ENCODE measurements at regions not wholly inside any gene's neighbourhood (a gene's known extent, or its start where the extent isn't known, plus 50 kb on each side); places are given as distances from the start of the nearest gene placed in this dataset.

GRCh38 chr7:26035552-26035951 is 116.4 kb upstream of the NFE2L3 start:
- H3K9me3 Mint-ChIP-seq: no peaks in the 10 kb centered on the region
- peaks cover 9% of the 10 kb centered on the region for H3K4me1 Mint-ChIP-seq (ENCODE audit: low read depth)
- H3K36me3 Mint-ChIP-seq (ENCODE audit: low read depth): no peaks in the 10 kb centered on the region
- H3K27ac Mint-ChIP-seq: no peak overlapping the region
- CTCF ChIA-PET: no interaction called here
- DNase-seq: no peak
- intact Hi-C loops (cut with micrococcal nuclease): no loop called here
- H3K4me3 Mint-ChIP-seq: no peak overlapping the region
- peaks cover 10% of the 10 kb centered on the region for H3K27me3 Mint-ChIP-seq (ENCODE audit: low read depth)

- H3K27ac Mint-ChIP-seq: no peak overlapping the region
- no peak for DNase-seq
- no peak overlapping the region for H3K4me3 Mint-ChIP-seq
- no peaks in the 10 kb centered on the region for H3K36me3 Mint-ChIP-seq (ENCODE audit: low read depth)
- intact Hi-C loops (cut with micrococcal nuclease): no loop called here
- H3K9me3 Mint-ChIP-seq: no peaks in the 10 kb centered on the region
- CTCF ChIA-PET: no interaction called here
- H3K4me1 Mint-ChIP-seq (ENCODE audit: low read depth): peaks cover 9% of the 10 kb centered on the region
- peaks cover 10% of the 10 kb centered on the region for H3K27me3 Mint-ChIP-seq (ENCODE audit: low read depth)
These were observed 115.9 kb upstream of the NFE2L3 start for GRCh38 chr7:26036092-26036491.

GRCh38 chr7:26038201-26038990 is 113.6 kb upstream of the NFE2L3 start:
- H3K27ac Mint-ChIP-seq: no peak overlapping the region
- DNase-seq: no peak
- no peaks in the 10 kb centered on the region for H3K9me3 Mint-ChIP-seq
- no peaks in the 10 kb centered on the region for H3K36me3 Mint-ChIP-seq (ENCODE audit: low read depth)
- no peak overlapping the region for H3K4me3 Mint-ChIP-seq
- CTCF ChIA-PET: no interaction called here
- H3K4me1 Mint-ChIP-seq (ENCODE audit: low read depth): peaks cover 9% of the 10 kb centered on the region
- H3K27me3 Mint-ChIP-seq (ENCODE audit: low read depth): peaks cover 9% of the 10 kb centered on the region
- intact Hi-C loops (cut with micrococcal nuclease): no loop called here

- Mint-ChIP-seq H3K36me3 (ENCODE audit: low read depth) (no peaks in the 10 kb centered on the region), H3K4me1 (ENCODE audit: low read depth) (peaks cover 9% of the 10 kb centered on the region), H3K27ac (no peak overlapping the region), H3K9me3 (no peaks in the 10 kb centered on the region), H3K4me3 (no peak overlapping the region), H3K27me3 (ENCODE audit: low read depth) (peaks cover 8% of the 10 kb centered on the region)
- intact Hi-C loops (cut with micrococcal nuclease): no loop called here
- no peak for DNase-seq
- CTCF ChIA-PET: no interaction called here
These were observed 111.9 kb upstream of the NFE2L3 start for GRCh38 chr7:26040085-26040484.

GRCh38 chr7:26042237-26042636 is 109.8 kb upstream of the NFE2L3 start:
- Mint-ChIP-seq H3K27ac (no peak overlapping the region), H3K4me3 (no peak overlapping the region), H3K27me3 (ENCODE audit: low read depth) (peaks cover 5% of the 10 kb centered on the region), H3K9me3 (no peaks in the 10 kb centered on the region), H3K4me1 (ENCODE audit: low read depth) (peaks cover 9% of the 10 kb centered on the region), H3K36me3 (ENCODE audit: low read depth) (no peaks in the 10 kb centered on the region)
- DNase-seq: no peak
- intact Hi-C loops (cut with micrococcal nuclease): no loop called here
- CTCF ChIA-PET: no interaction called here

- Mint-ChIP-seq H3K9me3 (no peaks in the 10 kb centered on the region), H3K36me3 (ENCODE audit: low read depth) (no peaks in the 10 kb centered on the region), H3K27ac (no peak overlapping the region), H3K4me1 (ENCODE audit: low read depth) (peaks cover under 1% of the 10 kb centered on the region), H3K4me3 (no peak overlapping the region), H3K27me3 (ENCODE audit: low read depth) (peaks cover 5% of the 10 kb centered on the region)
- intact Hi-C loops (cut with micrococcal nuclease): no loop called here
- no peak for DNase-seq
- CTCF ChIA-PET: interaction anchor here (0.6 to 1.3 kb wide), 2 partner anchors 46 to 151 kb away, joined by 3 to 4 read pairs; no protein-coding TSS in a partner anchor
These were observed 108.2 kb upstream of the NFE2L3 start for GRCh38 chr7:26043801-26044200.

- Mint-ChIP-seq H3K36me3 (ENCODE audit: low read depth) (no peaks in the 10 kb centered on the region), H3K27ac (no peak overlapping the region), H3K4me3 (no peak overlapping the region), H3K4me1 (ENCODE audit: low read depth) (no peaks in the 10 kb centered on the region), H3K9me3 (no peaks in the 10 kb centered on the region), H3K27me3 (ENCODE audit: low read depth) (peaks cover 5% of the 10 kb centered on the region)
- CTCF ChIA-PET: interaction anchor here (0.6 to 1.3 kb wide), 2 partner anchors 46 to 151 kb away, joined by 3 to 4 read pairs; no protein-coding TSS in a partner anchor
- intact Hi-C loops (cut with micrococcal nuclease): no loop called here
- no peak for DNase-seq
These were observed 107.7 kb upstream of the NFE2L3 start for GRCh38 chr7:26044320-26044719.

- DNase-seq: no peak
- Mint-ChIP-seq H3K27ac (no peak overlapping the region), H3K27me3 (ENCODE audit: low read depth) (peaks cover 6% of the 10 kb centered on the region), H3K4me1 (ENCODE audit: low read depth) (no peaks in the 10 kb centered on the region), H3K4me3 (no peak overlapping the region), H3K36me3 (ENCODE audit: low read depth) (no peaks in the 10 kb centered on the region), H3K9me3 (no peaks in the 10 kb centered on the region)
- CTCF ChIA-PET: no interaction called here
- intact Hi-C loops (cut with micrococcal nuclease): no loop called here
These were observed 105.8 kb upstream of the NFE2L3 start for GRCh38 chr7:26046150-26046549.

- Mint-ChIP-seq H3K27ac (no peak overlapping the region), H3K36me3 (ENCODE audit: low read depth) (no peaks in the 10 kb centered on the region), H3K4me3 (no peak overlapping the region), H3K27me3 (ENCODE audit: low read depth) (peaks cover 11% of the 10 kb centered on the region), H3K4me1 (ENCODE audit: low read depth) (no peaks in the 10 kb centered on the region), H3K9me3 (no peaks in the 10 kb centered on the region)
- DNase-seq: no peak
- CTCF ChIA-PET: no interaction called here
- intact Hi-C loops (cut with micrococcal nuclease): no loop called here
These were observed 105.1 kb upstream of the NFE2L3 start for GRCh38 chr7:26046878-26047277.

- Mint-ChIP-seq H3K9me3 (no peaks in the 10 kb centered on the region), H3K4me3 (no peak overlapping the region), H3K27ac (no peak overlapping the region), H3K27me3 (ENCODE audit: low read depth) (peaks cover 11% of the 10 kb centered on the region), H3K36me3 (ENCODE audit: low read depth) (no peaks in the 10 kb centered on the region), H3K4me1 (ENCODE audit: low read depth) (no peaks in the 10 kb centered on the region)
- intact Hi-C loops (cut with micrococcal nuclease): no loop called here
- DNase-seq: no peak
- CTCF ChIA-PET: interaction anchor here (0.6 to 0.8 kb wide), 2 partner anchors 321 to 873 kb away, joined by 3 read pairs; no protein-coding TSS in a partner anchor
These were observed 103.3 kb upstream of the NFE2L3 start for GRCh38 chr7:26048663-26049062.

- CTCF ChIA-PET: interaction anchor here (0.6 to 0.8 kb wide), 2 partner anchors 321 to 873 kb away, joined by 3 read pairs; no protein-coding TSS in a partner anchor
- no peak for DNase-seq
- H3K27ac Mint-ChIP-seq: no peak overlapping the region
- no peaks in the 10 kb centered on the region for H3K4me1 Mint-ChIP-seq (ENCODE audit: low read depth)
- H3K27me3 Mint-ChIP-seq (ENCODE audit: low read depth): peaks cover 11% of the 10 kb centered on the region
- H3K4me3 Mint-ChIP-seq: no peak overlapping the region
- peaks cover 1% of the 10 kb centered on the region for H3K36me3 Mint-ChIP-seq (ENCODE audit: low read depth)
- peaks cover 2% of the 10 kb centered on the region for H3K9me3 Mint-ChIP-seq
- intact Hi-C loops (cut with micrococcal nuclease): no loop called here
These were observed 102.9 kb upstream of the NFE2L3 start for GRCh38 chr7:26049081-26049480.

- Mint-ChIP-seq H3K27ac (no peak overlapping the region), H3K4me1 (ENCODE audit: low read depth) (no peaks in the 10 kb centered on the region), H3K36me3 (ENCODE audit: low read depth) (peaks cover 1% of the 10 kb centered on the region), H3K4me3 (no peak overlapping the region), H3K27me3 (ENCODE audit: low read depth) (peaks cover 11% of the 10 kb centered on the region), H3K9me3 (peaks cover 2% of the 10 kb centered on the region)
- CTCF ChIA-PET: no interaction called here
- intact Hi-C loops (cut with micrococcal nuclease): no loop called here
- no peak for DNase-seq
These were observed 101.0 kb upstream of the NFE2L3 start for GRCh38 chr7:26051021-26051420.

- Mint-ChIP-seq H3K27ac (no peak overlapping the region), H3K4me3 (no peak overlapping the region), H3K36me3 (ENCODE audit: low read depth) (peaks cover 1% of the 10 kb centered on the region), H3K4me1 (ENCODE audit: low read depth) (no peaks in the 10 kb centered on the region), H3K27me3 (ENCODE audit: low read depth) (peaks cover 15% of the 10 kb centered on the region), H3K9me3 (peaks cover 2% of the 10 kb centered on the region)
- intact Hi-C loops (cut with micrococcal nuclease): no loop called here
- DNase-seq: no peak
- CTCF ChIA-PET: no interaction called here
These were observed 99.3 kb upstream of the NFE2L3 start for GRCh38 chr7:26052706-26053105.

All from activated naive CD4-positive, alpha-beta T cell treated with anti-CD3 and anti-CD28 coated beads for 36 hours (primary cell).